ENCODE measurements at regions not wholly inside any gene's neighbourhood (a gene's known extent, or its start where the extent isn't known, plus 50 kb on each side); places are given as distances from the start of the nearest gene placed in this dataset.
"Not testable (repeated sequence)": the region's sequence is repeated elsewhere in the genome, so short reads cannot be mapped to it uniquely, and the experiment has no call there.

GRCh38 chr3:72044231-72044855 is 259.4 kb upstream of the PROK2 start:
- no peak for DNase-seq (ENCODE audit: low read depth in 4 of 4, low spot score in 1 of 4)

DNA sequence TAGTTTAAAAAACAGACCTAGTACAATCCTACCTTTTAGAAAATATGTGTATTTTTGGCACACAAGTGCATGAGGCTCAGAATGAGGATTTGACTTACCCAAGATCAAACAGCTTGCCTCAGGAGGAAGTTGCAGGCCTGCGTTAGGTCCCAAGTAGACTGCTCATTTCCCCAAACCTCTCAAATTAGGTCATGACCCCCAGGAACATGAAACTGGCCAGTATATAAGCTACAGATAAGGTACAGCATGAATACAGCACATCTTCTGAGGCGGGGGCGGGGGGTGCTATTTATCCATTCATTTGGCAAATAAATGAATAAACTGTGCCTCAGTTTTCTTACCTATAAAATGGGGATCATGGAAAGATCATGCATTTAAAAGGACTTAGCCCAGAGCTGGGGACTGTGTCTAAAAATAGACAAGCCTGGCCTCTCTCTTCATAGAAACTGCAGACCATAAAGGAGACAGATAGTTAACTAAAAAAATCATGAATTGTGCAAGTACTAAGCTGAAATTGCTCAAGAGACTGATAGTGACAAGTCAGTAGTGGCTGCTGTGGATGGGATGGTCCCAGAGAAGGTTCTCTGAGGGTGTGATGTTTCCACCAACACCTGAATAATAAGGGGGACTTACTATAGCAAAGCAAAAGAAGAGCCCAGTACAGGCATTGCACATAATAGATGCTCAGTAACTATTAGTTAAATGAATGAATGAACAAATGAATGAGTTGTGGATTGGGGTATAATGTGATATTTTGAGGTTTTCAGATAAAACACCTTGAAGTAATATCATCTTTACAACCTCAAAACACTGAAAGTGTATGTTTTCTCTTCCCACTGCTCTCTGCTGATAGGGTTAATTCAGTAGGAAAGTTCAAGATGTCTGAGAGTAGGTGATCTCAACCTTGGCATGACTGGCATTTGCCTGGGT is 258.5 kb upstream of the PROK2 start:
- no peak for DNase-seq (ENCODE audit: low read depth in 4 of 4, low spot score in 1 of 4)

DNA sequence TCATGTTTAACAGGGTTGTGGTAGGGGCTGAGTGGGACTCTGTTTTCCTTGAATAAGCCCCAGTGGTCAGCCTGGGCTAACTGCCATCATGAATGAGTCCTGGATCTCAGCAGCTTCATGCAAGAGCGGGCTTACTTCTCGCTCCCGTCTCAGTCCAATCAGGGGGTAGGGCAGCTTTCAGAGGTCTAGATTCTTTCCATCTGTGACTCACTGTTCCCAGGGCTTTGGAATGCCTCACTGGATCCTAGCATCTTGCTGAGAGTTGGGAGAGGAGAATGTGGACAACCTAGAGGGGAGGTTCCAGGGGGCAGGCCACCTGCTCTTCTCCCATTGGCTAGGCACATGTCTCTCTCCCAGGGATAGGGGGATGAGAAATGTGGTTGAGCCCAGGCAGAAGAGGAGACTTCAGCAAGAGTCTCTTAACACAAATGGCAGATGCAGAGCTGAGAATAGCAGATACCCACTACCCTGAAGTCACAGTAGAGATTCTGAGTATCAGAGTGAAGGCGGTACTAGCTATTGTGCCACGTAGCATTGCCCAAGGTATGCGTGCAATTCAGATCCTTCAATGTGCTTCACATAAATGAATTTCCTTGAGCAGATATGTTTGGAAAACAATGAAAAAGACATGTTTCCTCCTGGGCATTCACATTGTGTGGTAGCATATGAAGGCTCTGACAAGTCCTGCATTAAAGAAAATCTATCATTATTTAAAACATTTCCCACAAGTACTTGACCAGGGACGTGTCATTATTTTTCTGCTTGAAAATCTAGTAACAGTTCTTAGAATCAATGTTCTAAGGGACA is 257.7 kb upstream of the PROK2 start:
- DNase-seq (ENCODE audit: low read depth in 4 of 4, low spot score in 1 of 4) = no peak

DNA sequence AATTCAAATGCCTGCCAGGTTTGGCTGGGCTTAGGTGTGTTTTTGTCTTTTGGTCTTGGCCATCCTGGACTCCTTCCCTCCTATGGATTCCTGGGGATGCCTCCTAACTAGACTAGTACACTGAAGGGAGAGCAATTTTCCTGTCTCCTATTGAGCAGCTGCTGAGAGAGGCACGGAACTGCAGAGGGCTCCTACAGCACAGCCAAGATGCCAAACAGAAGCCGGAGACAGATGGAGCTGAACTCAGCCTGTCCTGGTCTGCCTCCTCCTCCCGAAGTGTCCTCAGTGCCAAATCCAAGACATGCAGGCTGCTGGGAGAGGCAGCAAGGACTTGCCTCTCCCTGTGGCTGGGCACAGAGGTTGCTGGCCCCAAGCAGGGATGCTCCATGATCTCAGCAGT is 256.6 kb upstream of the PROK2 start:
- DNase-seq (ENCODE audit: low read depth in 4 of 4, low spot score in 1 of 4) = no peak

GRCh38 chr3:72041076-72041475 is 256.1 kb upstream of the PROK2 start:
- DNase-seq (ENCODE audit: low read depth in 4 of 4, low spot score in 1 of 4) = no peak

DNA sequence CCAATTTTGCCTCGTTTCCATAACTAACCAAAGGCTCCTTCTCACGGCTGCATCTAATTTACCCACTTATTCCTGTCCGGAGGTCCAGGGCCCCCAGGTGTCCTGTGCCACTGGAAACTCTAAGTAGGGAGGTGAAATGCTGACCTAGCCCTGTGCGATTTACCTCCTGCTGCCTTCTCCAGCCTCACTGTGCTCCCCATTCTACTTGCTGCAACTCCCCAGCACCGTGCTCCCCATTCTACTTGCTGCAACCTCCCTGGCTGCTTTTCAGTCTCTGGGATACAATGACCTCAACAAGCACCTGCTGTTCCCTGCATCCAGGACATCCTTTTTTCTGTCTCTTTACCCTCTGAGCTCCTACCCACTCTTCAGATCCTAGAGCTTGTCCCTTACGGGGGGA is 254.7 kb upstream of the PROK2 start:
- no peak for DNase-seq (ENCODE audit: low read depth in 4 of 4, low spot score in 1 of 4)

- no peak for DNase-seq (ENCODE audit: low read depth in 4 of 4, low spot score in 1 of 4)
These were observed 252.0 kb upstream of the PROK2 start for GRCh38 chr3:72036899-72037298.

DNA sequence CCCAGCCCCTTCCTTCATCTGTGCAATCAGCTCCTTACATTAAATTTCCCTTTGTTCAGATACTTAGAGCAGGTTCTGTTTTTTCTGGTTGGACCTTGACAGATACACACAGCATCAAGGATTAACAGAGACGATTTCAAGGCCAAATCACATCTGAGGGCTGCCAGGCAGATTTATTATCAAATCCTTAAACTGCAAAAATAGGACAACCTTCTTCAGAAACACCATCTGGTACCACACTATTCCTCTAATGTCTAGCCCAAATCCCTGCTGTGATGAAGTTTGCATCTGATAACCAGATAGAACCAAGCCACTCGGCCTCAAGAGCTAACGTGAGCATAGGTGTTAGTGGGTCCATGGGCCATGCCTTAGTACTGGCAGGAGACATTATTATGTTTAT is 250.7 kb upstream of the PROK2 start:
- DNase-seq (ENCODE audit: low read depth in 4 of 4, low spot score in 1 of 4) = no peak

- no peak for DNase-seq (ENCODE audit: low read depth in 4 of 4, low spot score in 1 of 4)
These were observed 250.0 kb upstream of the PROK2 start for GRCh38 chr3:72034986-72035385.

- no peak for DNase-seq (ENCODE audit: low read depth in 4 of 4, low spot score in 1 of 4)
These were observed 248.9 kb upstream of the PROK2 start for GRCh38 chr3:72033666-72034428.

DNA sequence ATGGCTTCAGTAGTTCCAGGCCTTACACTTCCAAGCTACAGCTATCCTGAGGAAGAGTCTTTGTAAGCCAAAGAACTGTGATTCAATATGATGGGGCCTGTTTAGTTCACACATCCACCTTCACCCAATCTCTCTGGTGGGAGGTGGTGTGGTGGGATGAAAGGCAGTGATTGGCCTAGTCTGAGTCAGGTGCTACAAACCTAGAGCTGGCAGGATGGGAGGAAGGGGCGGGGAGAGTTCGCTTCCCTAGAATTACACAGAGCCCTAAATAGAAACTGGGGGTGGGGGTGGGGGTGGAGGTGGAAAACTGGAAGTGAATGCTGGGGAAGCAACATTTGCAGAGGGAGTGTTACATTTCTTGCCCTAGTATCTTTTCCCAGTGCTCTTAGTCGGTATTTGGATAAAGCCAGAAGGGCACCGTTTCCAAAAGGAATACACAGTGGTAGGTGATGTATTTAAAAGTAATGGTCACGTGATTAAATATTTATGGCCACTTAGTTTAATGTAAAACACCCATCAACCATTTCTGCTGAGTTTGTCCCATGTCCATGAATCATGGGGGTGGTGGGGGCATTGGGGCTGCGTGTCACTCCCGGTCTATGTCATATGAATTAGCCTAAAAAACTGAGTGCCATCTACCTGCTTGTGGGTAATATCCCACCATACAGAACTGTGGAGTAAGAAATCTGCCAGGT is 247.6 kb upstream of the PROK2 start:
- DNase-seq (ENCODE audit: low read depth in 4 of 4, low spot score in 1 of 4) = no peak

DNA sequence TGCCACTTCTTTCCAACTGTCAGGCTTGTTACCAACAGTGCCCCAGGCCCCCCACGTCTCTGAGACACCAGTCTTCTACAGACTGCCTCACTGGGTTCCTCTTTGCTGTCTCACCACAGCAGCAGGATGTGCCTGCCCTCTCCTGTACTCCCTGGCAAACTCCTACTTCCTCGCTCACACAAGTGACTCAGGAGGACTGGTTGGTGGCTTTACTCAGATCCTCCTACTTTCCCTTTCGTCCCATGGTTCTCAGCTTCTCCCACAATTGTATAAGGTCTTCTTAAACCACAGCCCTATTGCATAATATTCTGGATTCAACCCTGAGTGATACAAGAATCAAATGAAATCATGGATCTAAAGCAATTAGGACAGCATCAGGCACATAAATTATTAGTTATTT is 246.6 kb upstream of the PROK2 start:
- DNase-seq (ENCODE audit: low read depth in 4 of 4, low spot score in 1 of 4) = no peak

GRCh38 chr3:72030296-72030695 is 245.3 kb upstream of the PROK2 start:
- not testable (repeated sequence) for DNase-seq (ENCODE audit: low read depth in 4 of 4, low spot score in 1 of 4)

DNA sequence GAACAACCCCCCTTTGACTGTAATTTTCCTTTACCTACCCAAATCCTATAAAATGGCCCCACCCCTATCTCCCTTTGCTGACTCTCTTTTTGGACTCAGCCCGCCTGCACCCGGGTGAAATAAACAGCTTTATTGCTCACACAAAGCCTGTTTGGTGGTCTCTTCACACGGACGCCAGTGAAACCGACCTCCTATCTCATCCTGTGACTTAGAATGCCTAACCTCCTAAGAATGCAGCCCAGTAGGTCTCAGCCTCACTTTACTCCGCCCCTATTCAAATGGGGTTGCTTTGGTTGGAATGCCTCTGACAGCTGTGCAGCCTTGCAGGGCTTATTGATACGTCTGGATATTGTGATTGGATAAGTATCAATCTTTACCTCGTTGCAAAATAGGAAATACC is 243.8 kb upstream of the PROK2 start:
- not testable (repeated sequence) for DNase-seq (ENCODE audit: low read depth in 4 of 4, low spot score in 1 of 4)

- DNase-seq (ENCODE audit: low read depth in 4 of 4, low spot score in 1 of 4) = not testable (repeated sequence)
These were observed 243.4 kb upstream of the PROK2 start for GRCh38 chr3:72028307-72028706.

DNA sequence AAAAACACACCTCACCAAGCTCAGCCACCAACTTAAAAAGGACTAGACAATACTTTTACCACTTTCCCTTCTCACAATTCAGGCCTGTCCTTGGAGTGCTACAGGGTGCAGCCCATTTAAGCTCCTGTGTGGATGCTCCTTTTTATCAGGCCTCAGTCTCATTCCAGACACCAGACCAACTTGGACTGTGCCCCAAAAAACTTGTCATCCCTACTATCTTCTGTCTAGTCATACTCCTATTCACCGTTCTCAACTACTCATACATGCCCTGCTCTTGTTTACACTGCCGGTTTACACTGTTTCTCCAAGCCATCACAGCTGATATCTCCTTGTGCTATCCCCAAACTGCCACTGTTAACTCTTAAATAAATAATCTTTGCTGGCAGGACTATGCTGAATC is 242.8 kb upstream of the PROK2 start:
- DNase-seq (ENCODE audit: low read depth in 4 of 4, low spot score in 1 of 4) = not testable (repeated sequence)

GRCh38 chr3:72022027-72022426 is 237.1 kb upstream of the PROK2 start:
- no peak for DNase-seq (ENCODE audit: low read depth in 4 of 4, low spot score in 1 of 4)

- no peak for DNase-seq (ENCODE audit: low read depth in 4 of 4, low spot score in 1 of 4)
These were observed 236.6 kb upstream of the PROK2 start for GRCh38 chr3:72021531-72021930.

DNA sequence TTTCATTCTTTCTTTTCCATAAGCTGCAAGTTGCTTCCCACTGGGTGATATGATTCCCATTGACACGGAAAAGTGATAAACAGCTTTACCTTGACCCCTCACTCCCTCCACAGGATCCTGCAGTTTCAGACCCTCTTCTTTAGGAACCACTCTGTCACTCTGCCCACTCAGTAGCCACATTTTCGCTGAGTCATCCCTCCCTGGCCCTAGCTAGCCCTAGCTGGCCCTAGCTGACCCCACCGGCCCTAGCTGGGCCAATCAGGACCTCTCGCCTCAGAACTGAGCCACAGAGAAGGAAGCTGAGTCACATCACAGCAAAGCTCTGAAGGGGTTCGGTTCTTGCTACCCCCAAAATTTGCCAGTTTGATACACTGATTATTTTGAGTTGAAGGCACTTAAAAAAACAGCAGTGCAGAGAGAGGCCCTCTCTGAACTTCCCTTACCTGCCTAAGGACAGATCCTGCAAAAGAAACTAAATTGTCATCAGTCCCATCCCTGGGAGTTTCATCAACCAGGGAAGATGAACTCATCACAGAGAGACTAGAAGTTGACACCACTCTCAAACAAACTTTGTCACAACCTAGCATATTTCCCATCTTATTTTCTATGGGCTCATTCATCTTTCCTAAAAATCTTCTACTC is 233.5 kb upstream of the PROK2 start:
- DNase-seq (ENCODE audit: low read depth in 4 of 4, low spot score in 1 of 4) = no peak

GRCh38 chr3:72017935-72018334 is 233.0 kb upstream of the PROK2 start:
- no peak for DNase-seq (ENCODE audit: low read depth in 4 of 4, low spot score in 1 of 4)
